GM19452 (cell line): ENCODE measurements at regions not wholly inside any gene's neighbourhood (a gene's known extent, or its start where the extent isn't known, plus 50 kb on each side); places are given as distances from the start of the nearest gene placed in this dataset.
"Not testable (repeated sequence)": the region's sequence is repeated elsewhere in the genome, so short reads cannot be mapped to it uniquely, and the experiment has no call there.

Experiments used
- ATAC-seq: cut with Tn5 transposase; IDR thresholded peaks from one replicate; pipeline ENCODE4 v1.9.1; 2021; ENCODE audit not compliant: unreplicated experiment

DNA sequence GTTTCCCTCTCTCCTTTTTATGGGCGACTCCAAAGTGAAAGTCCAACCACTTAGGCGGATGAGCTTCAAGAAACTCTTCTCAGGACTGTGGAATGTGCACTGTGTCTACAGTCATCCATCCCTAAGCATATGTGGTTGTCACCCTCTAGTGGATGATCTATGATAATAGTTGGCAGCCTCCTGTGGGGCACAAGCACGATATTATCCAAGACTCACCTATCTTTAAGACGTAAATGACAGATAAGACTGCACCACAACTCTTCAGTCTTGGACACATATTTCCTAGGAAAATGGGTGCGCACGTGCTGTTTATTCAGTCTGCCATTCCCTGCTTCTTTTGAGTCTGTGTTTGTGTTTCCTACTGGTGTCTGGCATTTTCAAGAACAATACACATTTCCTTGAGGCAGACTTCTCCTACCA, 145.5 kb upstream of the CTAGE1 start:
- ATAC-seq = peak; percentile 74

DNA sequence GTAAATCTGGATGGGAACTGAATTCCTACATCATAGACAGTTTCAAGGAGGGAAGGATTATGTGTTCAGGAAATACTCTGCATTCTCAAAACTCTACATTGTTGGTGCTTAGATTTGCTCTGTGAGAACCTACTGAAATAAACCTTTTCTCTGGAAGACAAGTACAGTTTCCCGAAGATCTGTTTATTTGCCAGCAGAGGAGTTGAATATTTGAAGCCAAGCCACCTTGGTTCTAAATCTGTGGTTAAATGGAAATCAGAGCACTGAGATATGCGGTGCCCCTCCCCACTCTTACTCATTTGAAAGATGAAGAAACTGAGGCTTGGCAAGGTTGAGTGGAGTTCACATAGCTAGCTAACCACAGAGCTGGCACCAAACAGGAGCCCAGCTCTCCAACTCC, 146.3 kb upstream of the CTAGE1 start:
- ATAC-seq = no peak

DNA sequence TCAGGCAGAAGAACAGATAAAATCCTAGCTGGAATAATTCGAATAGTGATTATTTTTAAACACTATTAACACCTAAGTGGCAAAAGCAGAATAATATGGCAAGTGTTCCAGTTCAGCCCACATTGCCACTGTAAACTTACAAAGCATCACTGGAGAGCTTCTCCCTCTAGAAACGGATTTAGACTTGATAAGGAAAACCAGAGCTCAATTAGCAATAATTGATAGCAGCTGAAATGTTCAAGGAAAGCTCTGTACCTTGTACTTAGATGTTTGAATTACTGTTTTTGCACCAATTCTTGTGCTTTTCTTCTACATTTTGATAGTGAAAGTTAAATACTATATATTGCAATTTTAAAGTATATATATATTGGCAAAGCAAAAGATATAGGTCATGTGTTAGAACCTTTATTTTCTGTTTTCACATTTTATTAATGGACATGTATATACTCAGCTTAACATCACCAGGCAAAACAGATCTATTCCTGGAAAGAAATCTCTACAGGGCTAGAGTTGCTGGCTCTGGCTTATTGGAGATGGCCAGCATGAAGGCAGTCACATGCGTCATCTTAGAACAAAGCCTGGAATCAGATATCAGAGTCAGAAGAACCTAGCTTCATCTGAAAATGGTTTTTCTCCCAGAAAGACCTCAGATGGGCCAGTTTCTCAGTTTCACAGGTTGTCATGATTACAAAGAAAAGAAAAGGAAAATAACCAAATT, 149.1 kb upstream of the CTAGE1 start:
- ATAC-seq = no peak

DNA sequence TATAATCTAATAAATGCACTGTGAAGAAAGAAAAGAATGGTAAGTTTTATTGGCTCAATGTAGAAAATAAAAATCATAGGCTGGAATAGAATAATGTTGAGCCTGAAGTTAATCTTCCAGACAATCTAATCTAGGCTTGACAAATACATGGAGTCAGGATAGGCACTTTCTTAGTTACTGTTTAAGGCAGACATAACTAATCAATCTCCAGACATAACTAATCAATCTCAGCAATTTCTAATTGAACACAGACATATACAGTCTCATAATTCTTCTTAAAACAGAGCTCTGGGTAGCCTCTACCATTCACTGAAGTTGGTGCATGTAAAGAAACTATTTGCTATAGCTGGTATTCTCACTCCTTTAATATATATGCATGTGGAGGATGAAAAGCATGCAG, 150.1 kb upstream of the CTAGE1 start:
- ATAC-seq = no peak

DNA sequence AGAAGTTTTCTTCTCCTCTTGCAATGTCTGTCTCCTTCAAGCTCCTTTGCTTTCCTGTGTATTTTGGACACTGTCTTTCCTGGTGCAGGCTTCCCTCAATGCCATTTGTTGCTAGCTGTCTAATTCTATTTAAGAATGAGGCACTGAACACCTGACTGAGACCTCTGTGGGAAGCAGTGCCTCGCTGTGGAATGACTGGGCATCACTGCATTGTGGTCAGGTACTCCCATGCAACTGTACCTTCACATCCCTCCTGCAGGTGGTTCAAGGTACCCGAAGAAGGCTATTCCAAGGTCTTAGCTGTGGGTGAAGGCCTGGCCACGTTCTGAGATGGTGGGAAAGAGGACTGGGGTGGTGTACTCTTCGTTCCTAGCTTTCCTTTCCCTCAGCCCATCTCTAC, 152.8 kb upstream of the CTAGE1 start:
- ATAC-seq = no peak

DNA sequence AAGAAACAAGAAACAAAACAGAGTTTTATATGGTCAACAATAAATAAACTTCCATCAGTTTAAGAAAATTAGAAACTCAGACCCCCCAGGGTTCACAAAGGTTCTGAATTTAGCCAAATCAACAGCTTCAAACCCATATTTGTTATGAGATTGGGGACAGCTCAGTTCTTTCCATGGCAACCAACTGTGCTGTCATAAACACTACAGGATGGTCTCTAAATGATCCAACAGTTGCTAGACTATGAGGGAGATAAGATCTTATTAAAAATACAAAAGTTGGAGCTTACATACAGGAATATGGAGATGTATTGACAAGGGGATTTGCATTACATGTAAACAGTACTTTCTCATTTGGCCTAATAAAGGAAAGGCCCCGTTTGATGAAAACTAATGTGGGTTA, 154.6 kb upstream of the CTAGE1 start:
- ATAC-seq = no peak

DNA sequence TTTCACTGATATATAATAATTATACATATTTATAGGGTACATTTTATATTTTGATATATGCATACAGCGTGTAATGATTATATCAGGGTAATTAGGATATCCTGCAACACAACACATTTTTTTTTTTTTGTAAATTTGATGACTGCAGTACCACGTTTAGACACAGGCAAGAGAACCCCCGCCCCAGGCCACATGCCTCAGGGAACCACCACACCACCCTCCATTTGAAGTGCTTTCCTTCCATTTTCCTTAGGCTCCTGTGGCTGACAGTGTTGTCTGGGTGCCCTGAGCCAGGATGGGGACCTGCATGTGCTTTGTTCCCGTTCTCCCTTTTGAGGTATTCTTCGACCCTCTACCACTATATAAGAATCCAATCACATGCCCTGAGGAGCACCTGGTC, 161.6 kb upstream of the CTAGE1 start:
- ATAC-seq = no peak

DNA sequence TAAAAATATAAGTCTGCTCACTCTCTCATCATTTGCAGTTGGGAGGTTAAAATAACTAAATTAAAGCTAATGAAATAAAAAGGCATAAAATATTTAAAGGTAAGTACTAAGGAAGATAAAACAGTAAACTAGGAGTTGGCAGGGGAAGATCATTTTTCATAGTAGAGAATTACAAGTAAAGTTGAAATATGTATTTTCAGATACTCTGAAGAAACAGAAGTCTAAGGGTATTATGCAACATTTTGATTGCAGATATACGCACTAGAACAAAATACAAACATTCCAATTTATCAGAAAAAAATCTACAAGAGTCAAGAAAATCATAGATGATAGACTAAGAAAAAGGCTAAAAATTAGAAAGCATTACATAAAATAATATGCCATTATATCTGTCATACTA, 167.6 kb upstream of the CTAGE1 start:
- ATAC-seq = no peak

DNA sequence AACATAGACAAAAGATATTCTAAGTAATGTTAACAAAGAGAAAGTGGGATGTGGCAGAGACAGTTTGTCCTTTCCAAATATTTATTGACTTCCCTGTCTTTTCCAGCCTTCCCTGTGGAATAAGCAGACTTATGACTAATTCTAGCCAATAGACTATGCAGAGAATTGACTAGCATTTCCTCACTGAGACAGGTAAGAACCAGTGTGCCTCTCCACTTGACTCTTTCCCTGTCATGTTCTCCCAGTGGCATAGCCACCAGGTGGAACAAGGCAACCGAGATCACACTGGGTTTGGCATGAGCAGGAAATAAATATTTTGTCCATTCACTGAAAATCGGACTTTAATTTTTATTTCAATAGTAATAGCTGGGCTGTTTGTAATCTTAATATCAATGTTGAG, 168.1 kb upstream of the CTAGE1 start:
- no peak for ATAC-seq

DNA sequence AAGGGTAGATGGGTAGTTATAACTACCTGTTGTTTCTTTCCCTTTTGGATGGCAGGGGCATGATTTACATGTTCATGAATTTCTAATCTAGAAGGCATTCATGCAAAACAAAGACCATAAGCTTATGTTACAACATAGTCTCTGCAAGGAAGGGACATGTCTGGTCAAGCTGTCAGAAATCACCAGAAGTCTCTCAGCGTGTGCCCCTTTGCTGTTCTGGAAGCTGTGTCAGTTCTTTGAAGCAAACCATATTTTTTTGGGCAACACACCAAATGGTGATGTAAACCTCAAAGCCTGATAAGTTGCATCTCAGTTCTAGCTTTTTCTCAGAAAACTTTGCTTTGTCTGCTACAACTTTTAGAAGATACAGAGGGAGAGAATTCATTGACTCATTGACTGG, 173.5 kb upstream of the CTAGE1 start:
- no peak for ATAC-seq

DNA sequence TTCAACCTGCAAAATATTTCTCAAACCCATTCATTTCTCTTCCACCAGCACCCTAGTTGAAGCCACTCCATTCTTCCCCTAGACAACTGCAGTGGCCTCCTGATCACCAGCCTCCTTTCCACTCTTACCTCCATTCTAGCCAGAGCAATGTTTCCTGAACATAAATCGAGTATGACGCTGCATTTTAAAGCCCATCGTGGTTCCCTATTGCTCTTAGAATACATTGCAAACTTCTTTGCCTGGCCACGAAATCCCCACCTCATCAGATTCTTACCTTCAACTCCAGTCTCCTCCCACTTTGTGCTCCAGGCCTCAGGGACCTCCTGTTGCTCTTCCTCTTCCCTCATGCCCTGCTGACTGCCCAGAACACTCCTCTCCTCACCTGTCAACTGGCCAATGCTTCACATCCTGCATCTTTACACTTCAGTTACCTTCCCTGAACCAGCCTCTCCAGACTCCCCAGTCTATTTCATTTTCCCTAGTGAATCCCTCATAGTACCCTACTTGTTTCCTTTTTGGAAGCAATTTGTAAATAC, 176.5 kb upstream of the CTAGE1 start:
- no peak for ATAC-seq

DNA sequence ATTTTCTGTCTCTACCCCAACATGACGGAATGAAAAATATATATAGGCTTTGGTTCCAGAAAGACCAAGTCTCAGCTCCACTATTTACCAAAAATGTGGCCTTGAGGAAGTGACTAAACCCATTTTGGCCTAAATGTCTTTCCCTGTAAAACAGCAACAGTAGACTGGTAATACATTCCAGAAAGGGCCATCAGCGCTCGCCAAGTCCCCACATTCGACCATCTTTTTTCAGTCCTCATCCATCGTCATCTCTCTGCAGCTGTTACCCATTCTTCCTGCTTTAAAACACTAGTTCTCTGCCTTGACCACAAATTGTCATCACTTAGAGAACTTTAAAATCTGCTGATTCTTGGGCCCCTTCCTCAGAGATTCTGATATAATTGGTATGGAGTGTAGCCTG, 183.8 kb upstream of the CTAGE1 start:
- no peak for ATAC-seq

DNA sequence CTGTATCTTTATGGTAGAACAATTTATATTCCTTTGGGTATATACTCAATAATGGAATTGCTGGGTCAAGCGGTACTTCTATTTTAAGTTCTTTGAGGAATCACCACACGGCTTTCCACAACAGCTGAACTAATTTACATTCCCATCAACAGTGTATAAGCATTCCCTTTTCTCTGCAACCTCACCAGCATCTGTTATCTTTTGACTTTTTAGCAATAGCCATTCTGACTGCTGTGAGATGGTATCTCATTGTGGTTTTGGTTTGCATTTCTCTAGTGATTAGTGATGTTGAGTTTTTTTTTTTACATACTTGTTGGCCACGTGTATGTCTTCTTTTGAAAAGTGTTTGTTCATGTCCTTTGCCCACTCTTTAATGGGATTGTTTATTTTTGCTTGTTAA, 184.7 kb upstream of the CTAGE1 start:
- not testable (repeated sequence) for ATAC-seq

DNA sequence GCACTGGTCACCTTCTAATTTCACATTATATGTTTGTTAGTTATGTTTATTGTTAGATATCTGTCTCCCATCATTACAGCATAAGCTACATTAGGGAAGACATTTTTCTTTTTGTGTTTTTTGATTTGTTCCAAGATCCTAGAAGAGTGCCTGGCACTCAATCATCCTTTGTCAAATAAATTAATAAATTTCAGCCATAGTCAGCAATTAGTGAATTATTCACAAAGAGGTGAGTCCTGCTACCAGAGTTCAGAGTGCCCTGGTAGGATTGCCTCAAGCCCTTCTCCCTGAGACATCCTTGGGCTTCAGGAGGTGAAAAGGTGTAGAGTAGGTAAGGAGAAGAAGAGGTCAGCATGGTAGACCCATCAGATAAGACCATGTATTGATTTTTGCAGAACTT, 186.2 kb upstream of the CTAGE1 start:
- ATAC-seq = no peak

DNA sequence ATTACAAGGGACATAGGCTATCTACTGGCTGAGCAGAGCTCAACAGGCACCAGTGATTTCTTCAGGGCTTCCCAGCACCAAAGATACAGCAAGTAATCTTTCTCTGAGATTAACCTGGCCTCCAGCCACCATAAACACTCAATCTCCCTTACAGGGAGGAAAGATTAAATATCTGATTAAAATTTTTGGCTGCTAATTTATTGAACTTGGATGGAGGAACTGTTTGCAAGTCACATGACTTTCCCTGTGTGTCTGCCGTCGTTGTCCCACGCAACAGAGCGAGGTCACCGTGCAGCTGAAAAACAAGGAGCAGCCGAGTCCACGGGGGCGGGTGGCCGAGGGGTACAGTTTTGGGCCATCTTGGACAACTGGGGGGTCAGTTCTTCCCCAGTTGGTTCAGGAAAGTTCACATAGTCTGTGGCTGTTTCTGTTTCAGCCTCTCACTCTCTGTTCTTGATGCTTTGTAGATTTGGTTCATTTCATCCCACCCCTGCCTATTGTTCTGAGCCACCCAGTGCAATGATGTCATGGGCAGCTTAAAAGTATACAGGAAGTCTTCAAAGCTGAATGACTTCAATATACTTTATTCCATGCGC, 186.8 kb upstream of the CTAGE1 start:
- ATAC-seq = no peak

DNA sequence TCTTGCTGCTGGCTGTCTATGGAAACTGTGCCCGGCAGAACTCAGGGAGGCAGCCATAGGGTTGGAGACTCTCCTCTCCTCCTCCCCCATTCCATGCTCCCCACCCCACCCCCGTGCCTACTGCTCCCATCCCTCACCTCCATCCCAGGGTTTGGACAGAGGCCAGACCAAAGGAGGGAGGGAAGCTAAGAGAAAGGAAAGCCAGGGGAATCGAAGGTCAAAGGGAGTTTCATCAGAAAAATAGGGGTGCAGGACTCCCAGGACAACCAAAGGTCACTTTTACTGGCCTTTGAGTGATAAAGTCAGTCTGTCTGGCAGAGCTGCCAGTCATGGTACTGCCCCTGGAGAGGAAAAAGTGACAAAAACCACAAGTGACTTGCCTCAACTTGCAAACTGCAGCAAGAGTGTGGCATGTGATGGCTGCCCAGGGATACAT, 187.3 kb upstream of the CTAGE1 start:
- no peak for ATAC-seq

DNA sequence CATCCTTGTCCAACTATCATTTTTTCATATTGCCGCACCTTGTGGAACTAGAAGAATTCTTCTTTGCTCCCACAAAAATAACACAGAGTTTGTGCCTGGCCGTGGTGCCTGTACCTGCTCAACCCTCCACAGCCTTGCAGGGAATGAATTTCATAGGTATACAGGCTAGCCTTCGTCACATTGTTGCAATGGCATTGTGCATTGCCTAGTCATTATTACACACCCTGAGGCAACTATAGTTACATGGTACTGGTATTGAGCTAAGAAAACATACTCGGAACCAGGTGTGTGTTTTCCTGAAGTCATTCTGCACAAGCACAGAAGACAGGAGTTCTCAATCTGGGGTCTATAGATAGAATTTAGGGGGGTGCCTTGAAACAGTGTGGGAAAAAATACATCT, 188.0 kb upstream of the CTAGE1 start:
- ATAC-seq = no peak

DNA sequence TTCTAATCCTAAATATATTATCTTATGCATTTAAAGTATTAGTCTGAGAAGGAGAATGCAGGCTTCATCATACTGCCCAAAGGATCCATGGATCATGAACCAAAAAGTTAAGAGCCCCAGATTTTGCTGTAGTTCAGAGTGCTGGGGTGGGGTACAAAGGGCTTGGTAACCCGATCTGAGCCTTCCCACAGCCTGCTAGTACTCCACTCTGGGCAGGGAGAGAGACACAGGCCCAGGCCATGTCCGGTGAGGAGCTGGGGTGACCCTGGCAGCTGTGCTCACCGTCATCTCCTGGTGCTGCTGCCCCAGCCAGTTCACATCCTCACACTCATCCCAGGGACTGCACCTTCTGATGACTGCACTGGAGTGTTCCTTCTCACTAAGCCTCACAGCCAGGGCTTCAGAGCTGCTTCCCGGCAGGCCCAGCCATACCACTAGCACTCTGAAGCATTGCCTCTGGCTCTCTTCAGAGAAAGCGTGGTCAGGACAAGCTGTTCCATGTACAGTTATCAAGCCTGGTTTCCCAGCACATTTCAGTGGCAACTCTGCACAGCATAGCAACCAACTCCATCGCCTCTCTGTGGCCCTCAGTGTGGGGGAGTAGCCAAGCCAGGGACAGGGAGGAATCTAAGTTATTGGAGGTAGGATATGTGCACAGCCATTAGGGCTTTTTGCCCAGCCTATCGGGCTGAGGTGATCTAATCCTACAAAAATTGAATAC, 189.0 kb upstream of the CTAGE1 start:
- no peak for ATAC-seq

DNA sequence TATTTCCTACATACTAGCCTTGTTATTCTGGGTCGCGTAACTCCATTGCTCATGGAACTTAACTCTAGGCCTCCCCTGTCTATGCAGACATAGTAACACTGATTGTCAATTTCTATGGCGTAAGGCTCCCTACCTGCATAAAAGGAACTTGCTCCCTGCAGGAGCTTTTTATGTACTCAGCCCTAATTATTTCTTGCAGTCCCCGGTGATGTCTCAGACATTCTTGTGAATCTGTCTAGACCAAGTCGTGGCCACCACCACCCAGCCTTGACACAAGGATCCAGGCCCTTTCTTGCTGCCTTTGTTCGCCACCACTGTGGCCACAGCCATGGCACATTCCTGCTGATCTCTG, 189.5 kb upstream of the CTAGE1 start:
- ATAC-seq = no peak

DNA sequence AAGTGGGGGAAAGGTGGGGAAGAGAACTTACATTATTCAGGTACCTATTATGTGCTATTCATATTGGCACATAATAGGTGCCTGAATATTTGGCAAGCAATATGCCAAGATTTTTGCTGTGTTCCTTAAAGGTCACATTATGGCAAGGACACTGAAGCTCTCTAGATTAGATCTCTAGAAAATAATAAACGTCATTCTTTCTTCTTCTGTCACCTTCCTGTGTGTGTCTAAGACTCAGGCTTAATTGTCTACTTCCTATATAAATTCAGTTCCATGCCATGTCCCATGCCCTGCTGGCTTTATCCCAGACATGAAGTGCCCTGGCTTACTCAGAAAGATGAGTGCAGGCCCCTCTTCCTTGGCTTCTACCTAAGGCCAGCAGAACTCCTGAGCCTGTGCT, 191.1 kb upstream of the CTAGE1 start:
- no peak for ATAC-seq

DNA sequence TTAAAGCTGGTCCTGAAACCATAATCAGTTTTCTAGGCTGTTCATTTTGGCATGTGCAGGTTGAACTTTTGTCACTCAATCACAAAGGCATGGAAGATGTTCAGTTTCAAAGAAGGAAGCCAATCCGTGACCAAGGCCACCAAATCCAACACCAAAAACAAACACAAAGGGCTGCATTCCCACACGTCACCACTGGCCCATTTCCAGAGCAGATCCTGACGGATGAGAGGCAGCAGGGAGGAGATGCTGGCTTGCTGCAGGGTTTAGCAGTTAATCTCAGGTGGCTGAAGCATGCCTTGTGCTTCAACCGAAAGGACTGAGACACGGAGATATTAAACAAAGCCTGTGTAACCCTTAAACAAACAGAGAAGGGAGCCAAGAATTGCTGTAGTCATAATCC, 191.9 kb upstream of the CTAGE1 start:
- no peak for ATAC-seq

DNA sequence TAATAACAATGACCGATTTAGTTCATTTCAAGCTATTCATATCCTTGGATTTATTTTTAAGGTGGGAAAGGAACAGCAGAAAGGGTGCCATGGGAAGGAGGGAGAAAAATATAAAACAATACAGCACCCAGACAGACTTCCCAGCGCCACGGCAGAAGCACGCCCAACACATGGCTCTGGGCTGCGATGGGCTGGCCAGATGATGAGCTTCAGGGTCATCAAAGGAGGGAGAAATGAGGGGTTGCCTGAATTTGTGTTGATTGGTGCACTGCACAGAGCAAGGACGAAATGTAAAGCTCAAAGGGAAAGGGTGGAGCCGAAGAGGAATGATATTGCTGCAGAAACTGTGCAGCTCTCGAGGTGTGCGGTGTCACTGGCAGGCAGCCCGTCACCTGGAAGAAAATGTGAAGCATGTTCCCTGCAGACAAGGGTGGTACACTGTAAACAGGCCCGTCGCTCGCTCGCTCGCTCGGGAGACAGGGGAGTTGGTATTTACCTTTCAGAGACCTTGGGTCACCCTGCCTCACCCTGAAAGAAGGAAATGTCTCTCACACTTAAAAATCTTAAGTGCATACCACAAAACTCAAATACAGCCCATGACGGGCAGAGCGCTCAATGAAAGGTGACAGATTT, 195.5 kb upstream of the CTAGE1 start:
- no peak for ATAC-seq
